Endothelial cell of umbilical vein (primary cell): ENCODE measurements at regions not wholly inside any gene's neighbourhood (a gene's known extent, or its start where the extent isn't known, plus 50 kb on each side); places are given as distances from the start of the nearest gene placed in this dataset.
"Not testable (repeated sequence)": the region's sequence is repeated elsewhere in the genome, so short reads cannot be mapped to it uniquely, and the experiment has no call there.

Experiments
- BruUV-seq: library from RNA; stranded (reverse); fragments of 400-500 nt; replicated peaks from 2 replicates; lab custom pipeline; 2021; lab: Mats Ljungman, UMichigan
- CTCF ChIA-PET: fragments of 300-600, 350-600 bp; sonication (Branson Sonifier 250); formaldehyde crosslinking; loops from one replicate; lab custom pipeline; 2021; ENCODE audit warnings: antibody characterized with exemption, inconsistent platforms; lab: Charles Lee
- POLR2A ChIA-PET: fragments of 300-600, 350-600 bp; sonication (Branson Sonifier 250); formaldehyde crosslinking; loops from one replicate; lab custom pipeline; 2021; ENCODE audit warnings: antibody characterized with exemption, inconsistent platforms; lab: Charles Lee
- DNase-seq: peaks from one replicate; pipeline ENCODE4 v3.0.0-alpha.2; 2011; ENCODE audit warnings: low read depth, low spot score
- FAIRE-seq: peaks from 2 replicates; lab custom pipeline; 2011; peaks lifted over from hg19 to GRCh38; lab: Jason Lieb, UNC
- H2AFZ ChIP-seq: 2 replicates; pipeline ENCODE4 v1.6.0; 2012; ENCODE audit warnings: low read depth, low read length, control low read depth, inconsistent platforms
- H3K27ac ChIP-seq: 2 replicates; pipeline ENCODE4 v1.5.1; 2011; ENCODE audit warnings: low read depth, mild to moderate bottlenecking, control low read depth, low read length, moderate library complexity; ENCODE audit not compliant: insufficient read depth
- H3K27me3 ChIP-seq, 2 experiments: 2 replicates each; pipeline versions ENCODE4 v1.6.0 to v1.6.1; 2011; ENCODE audit warnings: low read length in 2 of 2, mixed read lengths in 1 of 2; ENCODE audit not compliant: control insufficient read depth in 2 of 2, insufficient read depth in 2 of 2
- H3K36me3 ChIP-seq, 2 experiments: 2 replicates in 1 of 2; 3 replicates in 1 of 2; pipeline ENCODE4 v1.5.1; 2011; ENCODE audit warnings: low read length in 2 of 2, mild to moderate bottlenecking in 1 of 2, moderate library complexity in 1 of 2; ENCODE audit not compliant: control insufficient read depth in 2 of 2, insufficient read depth in 2 of 2; ENCODE audit errors: extremely low read depth in 1 of 2
- H3K4me1 ChIP-seq: 3 replicates; pipeline ENCODE4 v1.5.1; 2011; ENCODE audit warnings: mild to moderate bottlenecking, low read length; ENCODE audit not compliant: control insufficient read depth, insufficient read depth; ENCODE audit errors: extremely low read depth
- H3K4me2 ChIP-seq: 2 replicates; pipeline ENCODE4 v1.6.1; 2011; ENCODE audit warnings: low read length, control low read depth, mixed read lengths; ENCODE audit not compliant: insufficient read depth
- H3K4me3 ChIP-seq, 3 experiments: fragments of 200-600 bp in 1 of 3; sonication (generic), shearing (Covaris generic) in 1 of 3; replicated peaks in 1 of 3; 2 replicates each; pipeline ENCODE4 v1.5.1; 2011 to 2016; ENCODE audit warnings: control low read depth in 3 of 3, low read length in 3 of 3, mild to moderate bottlenecking in 2 of 3, inconsistent platforms in 1 of 3, low read depth in 1 of 3, moderate library complexity in 1 of 3; ENCODE audit not compliant: insufficient read depth in 1 of 3
- H3K79me2 ChIP-seq: 2 replicates; pipeline ENCODE4 v1.6.0; 2012; ENCODE audit warnings: low read length, inconsistent platforms; ENCODE audit not compliant: control insufficient read depth, insufficient read depth
- H3K9ac ChIP-seq: replicated peaks from 2 replicates; pipeline ENCODE3; 2011; ENCODE audit warnings: low read length, control low read depth; ENCODE audit not compliant: insufficient read depth; ENCODE audit errors: extremely low read depth
- H3K9me1 ChIP-seq: replicated peaks from 3 replicates; pipeline ENCODE4 v1.6.0; 2011; ENCODE audit warnings: mild to moderate bottlenecking, low read length; ENCODE audit not compliant: control insufficient read depth, insufficient read depth; ENCODE audit errors: extremely low read depth
- H3K9me3 ChIP-seq: replicated peaks from 2 replicates; pipeline ENCODE4 v1.5.1; 2012; ENCODE audit warnings: low read length, inconsistent platforms; ENCODE audit not compliant: control insufficient read depth, insufficient read depth
- H4K20me1 ChIP-seq: replicated peaks from 2 replicates; pipeline ENCODE3; 2011; ENCODE audit warnings: mild to moderate bottlenecking, low read length; ENCODE audit not compliant: control insufficient read depth, insufficient read depth; ENCODE audit errors: extremely low read depth
- dilution Hi-C: fragments of 300-500 bp; cut with MboI; formaldehyde crosslinking; loops from one replicate; pipeline ENCODE4 v1.15.0; 2019; ENCODE audit warnings: low sequenced_read_pairs; ENCODE audit not compliant: extremely low pct_ligation_motif_present
- intact Hi-C: fragments of 100-400 bp; cut with micrococcal nuclease; formaldehyde crosslinking; loops from one replicate; pipeline ENCODE4 v1.10.0; 2022

GRCh38 chr4:49227941-49228340, 241.9 kb downstream of the CWH43 start:
- H3K27me3 ChIP-seq, H3K9ac ChIP-seq, H3K9me1 ChIP-seq, H2AFZ ChIP-seq, H3K4me2 ChIP-seq, H3K9me3 ChIP-seq, H3K36me3 ChIP-seq, CTCF ChIA-PET, DNase-seq, H4K20me1 ChIP-seq, H3K4me3 ChIP-seq, intact Hi-C loops, H3K79me2 ChIP-seq, FAIRE-seq, POLR2A ChIA-PET, H3K27ac ChIP-seq, H3K4me1 ChIP-seq, BruUV-seq, dilution Hi-C loops: not testable (repeated sequence)

DNA sequence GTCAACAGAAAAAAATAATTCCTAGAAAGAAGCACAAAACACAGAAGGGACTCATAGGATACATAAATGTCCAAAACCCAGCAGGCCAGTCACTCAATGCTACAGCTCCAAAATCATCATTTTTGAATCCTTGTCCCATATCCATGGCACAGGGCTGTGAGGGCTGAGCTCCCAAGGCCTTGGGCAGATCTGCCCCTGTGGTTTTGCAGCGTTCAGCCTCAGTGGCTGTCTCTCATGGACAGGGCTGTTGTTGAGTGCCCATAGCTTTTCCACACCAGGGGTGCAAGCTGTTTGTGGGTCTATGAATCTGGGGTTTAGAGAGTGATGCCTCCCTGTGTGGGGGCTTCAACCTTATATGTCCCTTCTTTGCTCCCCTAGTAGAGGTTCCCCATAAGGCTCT, 243.2 kb downstream of the CWH43 start:
- H2AFZ ChIP-seq, H3K79me2 ChIP-seq, DNase-seq, H3K27ac ChIP-seq, H3K36me3 ChIP-seq, intact Hi-C loops, FAIRE-seq, H3K9ac ChIP-seq, CTCF ChIA-PET, H3K9me1 ChIP-seq, H3K9me3 ChIP-seq, POLR2A ChIA-PET, H3K4me1 ChIP-seq, H3K4me3 ChIP-seq, dilution Hi-C loops, H3K4me2 ChIP-seq, H4K20me1 ChIP-seq, BruUV-seq, H3K27me3 ChIP-seq: not testable (repeated sequence)

GRCh38 chr4:49229713-49230112, 243.6 kb downstream of the CWH43 start:
- FAIRE-seq, H3K27me3 ChIP-seq, H2AFZ ChIP-seq, DNase-seq, H3K9me3 ChIP-seq, H3K27ac ChIP-seq, H3K9me1 ChIP-seq, H3K36me3 ChIP-seq, H3K4me3 ChIP-seq, dilution Hi-C loops, intact Hi-C loops, H3K79me2 ChIP-seq, CTCF ChIA-PET, H3K9ac ChIP-seq, H4K20me1 ChIP-seq, BruUV-seq, H3K4me1 ChIP-seq, POLR2A ChIA-PET, H3K4me2 ChIP-seq: not testable (repeated sequence)

GRCh38 chr4:49233346-49233745, 247.3 kb downstream of the CWH43 start:
- FAIRE-seq, H3K79me2 ChIP-seq, H3K9me1 ChIP-seq, H3K9ac ChIP-seq, H3K36me3 ChIP-seq, DNase-seq, H3K9me3 ChIP-seq, intact Hi-C loops, H3K27me3 ChIP-seq, BruUV-seq, POLR2A ChIA-PET, H3K4me1 ChIP-seq, H2AFZ ChIP-seq, H3K27ac ChIP-seq, dilution Hi-C loops, CTCF ChIA-PET, H3K4me2 ChIP-seq, H4K20me1 ChIP-seq, H3K4me3 ChIP-seq: not testable (repeated sequence)
